ENCODE measurements at regions not wholly inside any gene's neighbourhood (a gene's known extent, or its start where the extent isn't known, plus 50 kb on each side); places are given as distances from the start of the nearest gene placed in this dataset.

DNA sequence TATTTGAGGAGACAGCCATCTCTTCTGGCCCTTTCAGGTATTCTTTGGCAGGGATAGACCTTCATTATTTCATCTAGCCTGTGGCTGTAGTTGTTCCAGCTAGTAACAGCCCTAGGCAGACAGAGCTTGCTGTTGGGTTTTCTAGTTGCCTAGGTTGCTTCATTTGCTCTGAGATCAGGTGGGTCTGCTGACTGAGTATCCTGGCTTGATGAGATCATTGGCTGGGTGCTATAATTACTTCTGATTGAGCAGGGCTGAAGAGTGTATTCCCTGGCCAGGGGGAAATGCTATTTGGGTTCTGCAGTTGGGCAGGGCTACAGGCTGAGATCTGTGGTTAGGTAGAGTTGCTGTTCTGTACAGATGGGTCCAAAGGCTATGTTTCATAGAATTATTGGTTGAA is 456.1 kb downstream of the PSAT1 start:
- ATAC-seq (no peak), DNase-seq (no peak)
- intact Hi-C loops (cut with DNase I, micrococcal nuclease), result no loop called here

DNA sequence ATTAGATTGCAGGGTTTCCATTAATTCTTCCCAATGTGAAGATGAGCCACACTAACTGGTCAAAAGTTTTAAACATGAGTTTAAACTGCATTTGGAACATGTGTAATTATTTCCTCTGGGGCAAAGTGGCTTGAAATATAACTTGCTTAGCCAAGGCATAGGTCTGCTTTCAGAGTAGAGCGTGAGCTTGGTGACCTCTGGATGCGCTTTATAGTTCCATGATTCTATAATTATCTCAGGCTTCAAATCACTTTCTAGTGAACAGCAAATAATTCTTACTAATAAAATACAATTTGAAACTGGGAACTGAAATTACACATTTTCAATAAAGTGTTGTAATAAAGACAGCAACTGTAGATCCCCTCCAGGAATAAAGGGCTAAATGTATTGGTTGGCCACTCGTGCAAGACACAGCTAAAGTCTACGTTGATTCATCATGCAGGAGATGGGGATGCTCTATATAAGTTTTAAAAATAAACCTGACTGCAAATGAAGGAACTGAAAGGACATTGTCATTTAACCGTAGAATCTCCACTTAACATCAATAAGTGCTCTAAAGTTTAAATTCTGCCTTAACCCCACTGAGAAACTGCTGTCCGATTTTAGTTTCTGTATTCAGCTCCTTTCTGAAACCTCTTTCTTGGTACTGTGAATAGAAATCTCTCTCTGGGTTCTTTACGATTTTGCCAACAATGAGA is 460.0 kb downstream of the PSAT1 start:
- ATAC-seq (no peak), DNase-seq (no peak)
- intact Hi-C loops (cut with DNase I, micrococcal nuclease), result no loop called here

- intact Hi-C loops (cut with DNase I, micrococcal nuclease), result no loop called here
- DNase-seq, result no peak
- ATAC-seq, result no peak
Measured at GRCh38 chr9:78763424-78763823, 466.5 kb downstream of the PSAT1 start.

GRCh38 chr9:78765861-78766260 is 468.9 kb downstream of the PSAT1 start:
- intact Hi-C loops (cut with DNase I, micrococcal nuclease), result no loop called here
- no peak for DNase-seq
- no peak for ATAC-seq

GRCh38 chr9:78767490-78767889 is 470.6 kb downstream of the PSAT1 start:
- ATAC-seq (no peak), DNase-seq (no peak)
- intact Hi-C loops (cut with DNase I, micrococcal nuclease), result no loop called here

DNA sequence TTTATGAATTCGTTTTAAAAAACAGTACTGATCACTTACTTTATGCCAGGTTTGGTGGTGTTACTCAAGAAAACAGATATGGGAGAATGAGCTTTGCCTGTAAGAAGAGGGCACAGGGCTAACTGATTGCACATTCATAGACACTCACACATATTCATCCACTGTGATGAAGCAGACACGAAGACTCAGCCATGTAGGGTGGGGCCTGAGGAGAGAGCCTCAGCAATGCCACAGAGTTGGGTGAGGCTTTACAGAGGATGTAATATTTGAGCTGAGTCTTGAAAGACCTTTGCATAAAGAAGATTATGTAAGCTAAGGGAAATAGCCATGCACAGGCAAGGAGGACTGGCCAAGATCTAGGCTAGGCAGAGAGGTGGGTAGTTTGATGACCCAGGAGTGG is 472.8 kb downstream of the PSAT1 start:
- ATAC-seq (no peak), DNase-seq (no peak)
- intact Hi-C loops (cut with DNase I, micrococcal nuclease), result no loop called here

- intact Hi-C loops (cut with DNase I, micrococcal nuclease), result no loop called here
- DNase-seq, result no peak
- no peak for ATAC-seq
Measured at GRCh38 chr9:78775211-78775610, 478.3 kb downstream of the PSAT1 start.

- intact Hi-C loops (cut with DNase I, micrococcal nuclease), result no loop called here
- DNase-seq (no peak), ATAC-seq (no peak)
Measured at GRCh38 chr9:78775696-78776295, 478.9 kb downstream of the PSAT1 start.

DNA sequence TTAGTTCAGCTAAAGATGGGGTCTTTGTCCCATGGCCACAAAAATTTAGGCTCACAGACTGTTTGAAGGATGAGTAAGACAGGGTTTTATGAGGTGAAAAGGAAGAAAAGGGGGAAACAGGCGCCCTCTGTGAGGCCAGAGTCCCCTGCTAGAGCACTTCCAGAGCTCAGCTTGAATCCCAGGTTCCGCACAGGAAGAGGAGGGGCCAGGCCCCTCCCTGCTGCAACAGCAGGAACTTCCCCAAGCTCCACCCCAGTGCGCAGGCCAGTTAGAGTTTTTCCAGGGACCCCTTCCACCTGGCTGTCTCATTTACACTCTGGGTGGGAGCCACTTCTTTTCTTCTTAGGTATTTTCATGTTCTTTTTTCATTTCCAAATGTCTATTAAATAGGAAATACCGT is 480.8 kb downstream of the PSAT1 start:
- DNase-seq, result no peak
- no peak for ATAC-seq
- intact Hi-C loops (cut with DNase I, micrococcal nuclease), result no loop called here

DNA sequence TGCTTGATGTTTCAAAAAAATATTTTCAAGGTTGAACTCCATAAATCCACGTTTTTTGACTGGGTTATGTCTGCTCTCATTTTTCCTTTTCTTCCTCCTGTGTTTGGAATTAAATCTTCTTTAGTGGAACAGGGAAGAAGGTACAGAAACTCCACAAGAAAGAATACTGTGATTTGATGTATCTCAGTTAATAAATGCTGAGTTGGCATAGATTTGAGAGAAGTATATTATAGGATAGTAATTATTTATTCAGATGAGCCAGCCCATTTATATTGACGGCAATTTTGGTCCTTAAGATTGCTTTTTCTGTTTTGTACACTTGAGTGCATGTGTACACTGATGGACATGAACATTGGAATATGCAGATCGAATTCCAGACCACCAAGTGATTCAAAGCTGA is 481.4 kb downstream of the PSAT1 start:
- DNase-seq, result no peak
- intact Hi-C loops (cut with DNase I, micrococcal nuclease), result no loop called here
- no peak for ATAC-seq

GRCh38 chr9:78778861-78779374 is 482.0 kb downstream of the PSAT1 start:
- ATAC-seq (no peak), DNase-seq (no peak)
- intact Hi-C loops (cut with DNase I, micrococcal nuclease), result no loop called here

- no peak for DNase-seq
- intact Hi-C loops (cut with DNase I, micrococcal nuclease), result no loop called here
- no peak for ATAC-seq
Measured at GRCh38 chr9:78781681-78782080, 484.8 kb downstream of the PSAT1 start.

DNA sequence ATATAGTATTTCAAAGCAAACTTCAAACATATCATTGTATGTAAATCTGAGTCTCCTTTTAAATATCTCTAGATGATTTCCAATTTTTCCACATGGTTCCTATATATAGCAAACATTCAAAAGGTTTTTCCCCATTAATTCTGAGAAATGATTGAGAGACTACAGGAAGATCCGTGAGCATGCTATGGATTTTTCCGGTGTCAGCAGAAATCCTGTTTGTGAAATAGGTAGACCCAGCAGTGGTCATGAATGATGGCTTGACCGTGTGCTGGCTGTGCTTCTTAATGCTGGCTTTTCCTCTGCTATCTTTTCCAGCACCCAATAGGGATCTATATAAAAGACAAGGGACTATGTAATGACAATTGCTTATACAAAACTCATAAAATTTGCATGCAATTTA is 485.3 kb downstream of the PSAT1 start:
- DNase-seq, result no peak
- ATAC-seq, result no peak
- intact Hi-C loops (cut with DNase I, micrococcal nuclease), result no loop called here

- intact Hi-C loops (cut with DNase I, micrococcal nuclease), result no loop called here
- DNase-seq (no peak), ATAC-seq (no peak)
Measured at GRCh38 chr9:78782858-78783257, 485.9 kb downstream of the PSAT1 start.

DNA sequence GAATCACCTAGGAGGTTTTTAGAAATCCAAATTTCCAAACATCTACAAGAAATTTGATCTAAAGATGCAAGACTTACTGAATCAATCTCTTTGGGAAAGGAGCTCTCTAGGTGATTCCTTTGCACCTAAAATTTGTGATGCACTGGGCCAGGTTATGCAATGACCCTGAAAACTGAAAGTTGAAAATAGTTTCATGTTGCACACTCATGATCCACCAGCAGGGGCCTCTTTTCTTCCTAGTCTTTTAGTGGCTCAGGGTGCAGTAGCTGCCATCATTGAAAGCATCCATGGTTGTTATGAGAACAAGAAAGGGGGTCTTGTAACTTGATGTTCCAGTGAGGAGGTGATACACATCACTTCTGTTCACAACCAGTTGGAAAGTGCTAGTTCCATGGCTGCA is 486.8 kb downstream of the PSAT1 start:
- intact Hi-C loops (cut with DNase I, micrococcal nuclease), result no loop called here
- ATAC-seq (no peak), DNase-seq (no peak)

GRCh38 chr9:78786794-78787193 is 489.9 kb downstream of the PSAT1 start:
- DNase-seq, result no peak
- intact Hi-C loops (cut with DNase I, micrococcal nuclease), result no loop called here
- no peak for ATAC-seq

DNA sequence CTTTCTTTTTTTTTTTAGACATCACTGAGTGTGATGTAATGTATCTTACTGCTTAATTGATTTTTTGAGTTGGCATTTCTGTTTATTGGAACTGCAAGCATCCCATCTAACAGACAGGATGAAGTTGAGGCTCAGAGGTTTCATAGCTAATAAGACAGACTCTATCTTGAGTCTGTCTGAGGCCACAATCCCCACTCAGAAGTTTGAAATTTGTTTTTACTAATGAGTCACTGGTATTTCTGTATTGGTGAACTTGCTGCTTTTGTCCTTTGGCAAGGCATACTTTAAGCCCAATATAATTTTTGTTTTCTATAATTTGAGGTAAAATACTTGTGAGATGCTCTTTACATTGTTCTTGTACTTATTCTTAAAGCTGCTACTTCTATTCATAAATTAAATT is 491.2 kb downstream of the PSAT1 start:
- intact Hi-C loops (cut with DNase I, micrococcal nuclease), result no loop called here
- no peak for DNase-seq

GRCh38 chr9:78791779-78792178 is 494.9 kb downstream of the PSAT1 start:
- intact Hi-C loops (cut with DNase I, micrococcal nuclease), result no loop called here
- ATAC-seq, result no peak
- no peak for DNase-seq

More for the DNA sequence above, 491.2 kb downstream of the PSAT1 start:
- no peak for ATAC-seq

DNA sequence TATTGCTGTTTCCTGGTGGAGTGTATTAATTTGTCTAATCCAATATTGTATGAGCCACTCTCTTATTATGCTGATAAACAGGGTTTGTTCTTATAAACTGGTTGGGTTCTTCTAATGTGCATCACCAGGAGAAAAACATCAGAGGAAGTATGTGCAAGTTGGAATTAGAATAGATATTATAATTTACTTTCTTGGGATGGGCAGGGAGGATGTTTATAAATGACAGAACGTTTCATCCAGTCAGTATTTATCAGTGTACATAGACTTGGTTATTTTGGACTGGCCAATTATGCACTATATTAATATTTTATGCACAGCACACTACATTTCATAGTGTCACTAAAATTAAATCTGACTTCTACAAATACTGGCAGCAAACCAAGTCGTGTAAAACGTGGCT is 495.8 kb downstream of the PSAT1 start:
- DNase-seq (no peak), ATAC-seq (no peak)
- intact Hi-C loops (cut with DNase I, micrococcal nuclease), result no loop called here

DNA sequence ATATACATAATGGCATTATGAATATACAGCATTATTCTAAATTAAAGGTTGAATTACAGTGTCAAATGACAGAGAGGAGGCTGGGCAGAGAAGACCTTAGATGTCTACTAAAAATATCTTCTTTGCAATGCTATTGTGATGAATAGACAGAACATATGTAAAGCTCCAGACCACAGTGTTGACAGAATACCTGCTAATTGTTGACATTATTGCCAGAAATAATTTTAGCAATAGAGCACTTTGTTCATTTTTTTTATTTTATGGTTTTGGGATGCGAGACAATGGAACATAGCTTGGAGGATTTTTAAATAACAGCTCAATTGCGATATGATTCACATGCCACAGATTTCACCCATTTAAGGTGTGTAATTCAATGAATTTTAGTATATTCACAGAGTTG is 508.8 kb downstream of the PSAT1 start:
- DNase-seq, result no peak
- intact Hi-C loops (cut with DNase I, micrococcal nuclease), result no loop called here
- no peak for ATAC-seq

Measured in left colon (tissue), 2 donors.